Islet of Langerhans (tissue), 1 donor: ENCODE measurements at regions not wholly inside any gene's neighbourhood (a gene's known extent, or its start where the extent isn't known, plus 50 kb on each side); places are given as distances from the start of the nearest gene placed in this dataset.

ENCODE experiments used
- FAIRE-seq: peaks from one replicate; lab custom pipeline; 2011; peaks lifted over from hg19 to GRCh38; lab: Jason Lieb, UNC

DNA sequence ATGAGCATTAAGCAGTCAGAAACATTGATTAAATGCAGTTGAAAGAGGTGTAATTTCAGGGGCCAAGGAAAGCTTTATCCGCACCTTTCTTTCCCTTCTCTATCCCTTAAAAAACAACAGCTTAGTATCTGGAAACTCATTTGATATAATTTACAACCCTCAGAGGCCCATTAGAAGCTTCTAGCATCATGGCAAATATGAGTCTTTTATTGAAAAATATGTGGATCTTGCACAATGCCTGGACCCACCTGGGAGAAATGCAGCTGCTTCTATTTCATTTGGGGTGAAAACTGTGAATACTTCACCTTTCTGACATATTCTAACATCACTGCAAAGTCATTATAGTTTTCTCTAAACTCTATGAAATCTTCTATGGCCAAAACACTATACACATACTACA, 492.2 kb upstream of the PSMD7 start:
- no peak for FAIRE-seq

DNA sequence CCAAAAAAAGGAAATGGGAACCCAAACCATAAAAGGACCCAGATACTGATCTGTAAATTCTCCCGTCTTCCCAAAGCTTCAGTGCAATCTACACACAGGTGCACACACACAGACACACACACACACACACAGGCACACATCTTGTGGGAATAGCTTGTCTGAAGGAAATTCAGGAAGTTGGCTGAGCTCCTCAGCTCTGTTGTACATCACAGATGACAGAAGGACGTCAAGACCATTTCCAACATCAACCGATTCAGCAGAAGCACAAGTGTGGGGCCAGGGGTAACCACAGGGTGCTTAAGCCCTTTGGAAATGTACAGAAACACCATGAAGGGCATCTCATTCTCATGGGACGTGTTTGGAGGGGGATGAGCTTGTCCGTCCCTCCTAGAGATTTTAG, 498.1 kb upstream of the PSMD7 start:
- no peak for FAIRE-seq

DNA sequence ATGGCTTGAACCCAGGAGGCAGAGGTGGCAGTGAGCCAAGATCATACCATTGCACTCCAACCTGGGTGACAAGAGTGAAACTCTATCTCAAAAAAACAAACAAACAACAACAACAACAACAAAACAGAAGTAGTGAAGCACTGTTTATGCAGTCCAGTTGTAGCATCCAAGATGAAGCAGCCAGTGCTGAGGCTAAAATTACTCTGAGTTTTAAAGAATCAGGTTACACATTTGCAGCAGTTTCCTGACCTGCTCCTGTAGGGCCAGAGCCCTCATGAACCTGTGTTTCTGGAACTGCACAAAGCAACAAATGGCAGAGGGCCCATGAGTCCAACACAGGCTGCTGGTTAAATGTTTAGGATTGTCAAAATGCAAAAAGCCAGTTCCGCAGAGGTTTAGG, 499.5 kb upstream of the PSMD7 start:
- no peak for FAIRE-seq

DNA sequence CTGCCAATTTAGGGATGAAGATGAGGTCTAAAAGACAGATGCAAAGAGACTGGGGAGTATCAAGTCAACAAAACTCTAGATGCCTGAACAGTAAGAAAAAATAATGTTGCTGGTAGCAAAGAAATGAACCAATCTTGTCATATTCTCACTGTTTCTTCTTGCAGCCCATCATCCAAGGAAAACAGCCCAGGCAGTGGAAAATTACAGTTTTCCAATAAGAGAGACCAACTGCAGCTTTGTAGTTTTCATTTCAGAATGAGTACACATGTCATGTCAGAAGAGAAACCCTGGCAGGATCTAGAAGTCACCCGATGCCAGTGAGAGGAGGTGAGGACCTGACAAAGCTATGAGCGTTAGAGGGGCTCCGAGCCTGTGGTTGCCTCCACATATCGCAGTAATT, 500.4 kb upstream of the PSMD7 start:
- no peak for FAIRE-seq

GRCh38 chr16:73794994-73795393, 501.6 kb upstream of the PSMD7 start:
- no peak for FAIRE-seq

DNA sequence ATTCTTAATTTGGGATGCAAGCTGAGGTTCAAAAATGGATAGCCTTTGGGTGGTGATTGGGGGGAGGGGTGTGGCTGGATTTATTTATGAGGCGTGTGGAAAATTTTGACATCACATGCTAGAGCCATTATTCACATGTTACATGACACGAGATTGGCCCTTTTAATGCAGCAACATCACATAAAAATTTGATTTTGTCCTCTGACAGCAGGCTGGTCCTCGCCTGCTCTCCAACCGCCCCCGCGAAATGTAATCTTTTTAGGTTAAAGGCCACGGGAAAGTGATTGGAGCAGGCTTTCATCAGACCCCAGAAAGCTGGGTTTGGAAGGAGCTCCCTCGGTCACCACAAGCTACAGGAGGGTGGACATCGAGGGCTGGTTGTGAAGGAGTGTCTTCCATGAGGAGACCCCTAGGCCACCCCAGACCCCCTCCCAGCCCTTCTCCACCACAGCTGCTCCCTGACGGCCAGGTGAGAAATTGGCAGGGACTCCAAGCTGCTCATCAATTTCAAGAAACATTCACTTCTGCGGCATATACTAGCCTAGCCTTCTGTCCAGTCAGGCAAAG, 502.7 kb upstream of the PSMD7 start:
- no peak for FAIRE-seq

DNA sequence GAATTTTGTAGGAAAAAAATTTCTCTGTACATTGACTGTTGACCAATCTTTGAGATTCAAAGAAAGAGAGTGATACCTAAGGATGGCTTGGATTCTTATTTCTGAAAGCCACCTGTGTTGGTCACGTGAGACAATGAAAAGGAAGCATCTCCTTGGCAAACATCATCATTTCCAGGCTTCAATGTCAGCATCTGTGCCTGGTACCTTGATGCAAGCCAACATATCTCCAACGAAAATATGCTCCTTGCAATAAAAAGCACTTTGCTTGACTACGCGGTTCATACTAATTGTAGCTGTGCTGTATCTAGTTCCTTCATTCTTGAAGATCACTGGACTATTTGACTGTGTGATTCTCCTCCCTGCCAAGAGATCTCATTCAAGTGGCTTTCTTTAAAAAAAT, 503.4 kb upstream of the PSMD7 start:
- FAIRE-seq: no peak

GRCh38 chr16:73792199-73793020, 504.2 kb upstream of the PSMD7 start:
- no peak for FAIRE-seq

- FAIRE-seq: no peak
Measured at GRCh38 chr16:73781297-73781696, 515.3 kb upstream of the PSMD7 start.

GRCh38 chr16:73778887-73779286, 517.7 kb upstream of the PSMD7 start:
- no peak for FAIRE-seq

DNA sequence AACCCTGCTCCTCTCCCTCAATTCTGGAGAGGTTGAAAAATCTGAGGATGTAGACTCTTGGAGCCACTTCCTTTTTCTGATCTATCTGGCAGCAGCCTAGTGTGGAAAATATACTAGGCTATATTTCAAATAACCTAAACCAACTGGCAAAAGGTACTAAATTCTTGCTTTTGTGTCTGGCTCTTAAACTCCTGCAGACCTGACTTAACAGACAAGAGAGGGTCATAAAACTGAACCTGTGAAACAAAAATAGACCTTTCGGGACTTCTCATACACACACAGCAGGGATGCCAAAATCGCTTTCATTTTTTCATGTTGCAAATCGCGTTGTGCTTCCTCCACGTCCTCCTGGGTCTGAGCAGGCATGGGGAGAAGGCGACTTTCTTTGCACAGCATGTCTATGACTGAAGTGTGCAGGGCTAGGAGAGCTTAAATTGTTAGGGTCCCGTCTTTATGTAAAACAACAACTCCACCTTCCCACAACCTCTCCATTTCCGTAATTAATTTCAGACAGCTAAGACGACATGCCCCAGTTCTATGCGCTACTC, 520.7 kb upstream of the PSMD7 start:
- no peak for FAIRE-seq

DNA sequence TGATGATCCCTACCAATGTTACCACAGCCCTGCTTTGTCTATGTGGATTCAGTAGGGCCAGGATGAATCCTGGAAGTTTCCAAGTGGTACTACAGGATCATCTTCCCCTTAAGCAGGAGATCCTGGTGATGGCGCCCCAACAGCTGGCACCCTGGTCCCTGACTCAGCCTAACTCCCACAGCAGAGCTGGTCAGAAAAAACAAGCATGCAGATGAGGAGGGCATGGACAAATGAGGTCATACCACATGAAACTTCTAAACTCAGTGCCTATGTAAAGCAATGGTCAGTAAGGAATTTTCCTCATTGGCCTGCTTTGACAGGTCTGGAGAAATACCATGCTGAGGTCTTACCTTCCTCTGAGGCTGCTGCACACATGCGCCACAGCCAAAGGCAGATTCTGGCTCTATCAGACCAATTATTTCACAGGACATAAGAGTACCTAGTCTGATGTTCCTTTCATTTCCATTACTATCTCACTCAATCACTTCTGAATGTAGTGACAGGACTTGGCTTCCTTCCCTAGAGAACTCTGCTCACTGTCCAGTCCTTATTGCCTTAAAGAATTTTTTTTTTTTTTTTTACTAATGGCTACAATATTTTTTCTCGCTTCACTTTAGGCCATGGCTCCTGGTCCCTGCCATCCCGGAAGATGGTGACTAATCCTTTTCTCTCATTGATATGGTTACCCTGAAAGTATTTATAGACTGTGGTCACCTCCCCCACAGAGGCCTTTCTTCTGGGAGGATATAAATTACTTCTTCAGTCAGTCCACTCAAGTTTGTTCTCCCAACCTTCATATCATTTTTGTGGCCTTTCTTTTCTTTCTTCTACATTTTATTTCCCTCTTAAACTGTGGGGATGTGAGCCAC, 525.2 kb upstream of the PSMD7 start:
- FAIRE-seq: no peak

GRCh38 chr16:73768786-73769203, 527.8 kb upstream of the PSMD7 start:
- no peak for FAIRE-seq

DNA sequence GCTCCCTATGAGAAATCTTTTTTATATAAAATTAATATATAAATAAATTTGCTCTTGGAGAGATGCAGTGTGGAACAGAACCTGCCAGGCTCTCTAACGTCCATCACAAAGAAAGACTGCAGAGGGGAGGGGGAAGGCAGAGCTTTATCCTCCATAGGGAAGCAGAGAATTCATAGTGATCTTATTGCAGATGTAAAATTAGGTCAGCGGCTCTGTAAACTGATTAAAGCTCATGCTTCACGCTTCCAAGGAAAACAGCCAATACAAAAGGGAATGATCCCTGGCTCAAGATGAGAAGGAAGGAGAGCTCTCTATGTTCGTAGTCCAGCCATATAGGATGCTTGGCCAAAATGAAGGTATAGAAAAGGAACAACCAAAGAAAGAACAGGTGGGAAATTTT, 532.3 kb upstream of the PSMD7 start:
- FAIRE-seq: no peak

- no peak for FAIRE-seq
Measured at GRCh38 chr16:73756289-73757178, 540.1 kb upstream of the PSMD7 start.

GRCh38 chr16:73753931-73754330, 542.7 kb upstream of the PSMD7 start:
- no peak for FAIRE-seq

DNA sequence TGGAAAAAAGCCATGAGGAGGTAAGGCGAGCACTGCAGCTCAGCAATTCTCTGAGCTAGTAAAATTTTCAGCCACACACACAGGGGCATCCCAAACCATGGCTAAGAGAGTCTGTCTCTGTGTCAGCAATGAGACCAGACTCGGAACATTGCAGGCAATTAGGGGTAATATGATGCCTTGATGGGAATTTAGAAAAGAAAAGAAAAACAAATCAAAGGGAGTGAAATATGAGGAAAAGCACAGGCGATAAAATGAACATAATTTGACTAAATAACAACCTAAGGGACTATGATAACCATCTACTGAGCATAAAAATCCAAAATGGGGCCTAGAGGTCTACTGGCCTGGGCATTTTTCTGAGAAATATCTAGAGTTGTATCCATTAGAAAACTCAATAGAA, 546.0 kb upstream of the PSMD7 start:
- FAIRE-seq: no peak

DNA sequence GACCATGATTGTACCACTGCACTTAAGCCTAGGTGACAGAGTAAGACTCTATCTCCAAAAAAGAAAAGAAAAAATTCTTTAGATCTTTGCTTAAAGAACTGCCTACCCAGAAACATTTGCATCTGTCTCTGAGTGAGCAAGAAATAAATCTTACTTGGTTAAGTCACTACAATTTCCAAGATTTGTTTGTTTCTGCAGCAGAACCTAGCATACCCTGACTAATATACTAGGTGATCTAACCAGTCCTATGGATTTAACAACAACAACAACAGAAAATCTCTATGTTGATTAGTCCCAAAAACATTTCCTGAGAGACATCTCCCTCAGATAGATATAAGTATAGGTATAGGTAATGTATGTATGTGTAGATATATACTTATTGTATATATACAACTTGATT, 549.3 kb upstream of the PSMD7 start:
- FAIRE-seq: no peak

DNA sequence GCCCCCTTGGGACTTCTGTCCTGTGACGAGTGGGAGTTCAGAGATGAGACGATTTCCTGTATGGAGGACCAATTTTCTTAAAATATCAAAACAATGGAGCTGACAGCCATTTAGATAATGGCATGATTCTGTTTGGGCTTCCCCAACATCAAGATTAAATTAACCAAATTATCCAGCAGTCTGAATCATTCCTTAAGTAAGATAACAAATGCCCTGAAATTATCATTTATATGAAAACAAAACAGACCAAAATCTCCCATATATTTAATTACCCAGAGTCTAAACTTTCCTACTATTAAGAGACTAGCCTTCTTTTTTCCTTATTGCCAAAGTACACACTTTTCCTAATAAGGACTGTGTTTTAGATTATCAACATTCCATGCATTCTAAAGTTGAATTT, 550.1 kb upstream of the PSMD7 start:
- no peak for FAIRE-seq

DNA sequence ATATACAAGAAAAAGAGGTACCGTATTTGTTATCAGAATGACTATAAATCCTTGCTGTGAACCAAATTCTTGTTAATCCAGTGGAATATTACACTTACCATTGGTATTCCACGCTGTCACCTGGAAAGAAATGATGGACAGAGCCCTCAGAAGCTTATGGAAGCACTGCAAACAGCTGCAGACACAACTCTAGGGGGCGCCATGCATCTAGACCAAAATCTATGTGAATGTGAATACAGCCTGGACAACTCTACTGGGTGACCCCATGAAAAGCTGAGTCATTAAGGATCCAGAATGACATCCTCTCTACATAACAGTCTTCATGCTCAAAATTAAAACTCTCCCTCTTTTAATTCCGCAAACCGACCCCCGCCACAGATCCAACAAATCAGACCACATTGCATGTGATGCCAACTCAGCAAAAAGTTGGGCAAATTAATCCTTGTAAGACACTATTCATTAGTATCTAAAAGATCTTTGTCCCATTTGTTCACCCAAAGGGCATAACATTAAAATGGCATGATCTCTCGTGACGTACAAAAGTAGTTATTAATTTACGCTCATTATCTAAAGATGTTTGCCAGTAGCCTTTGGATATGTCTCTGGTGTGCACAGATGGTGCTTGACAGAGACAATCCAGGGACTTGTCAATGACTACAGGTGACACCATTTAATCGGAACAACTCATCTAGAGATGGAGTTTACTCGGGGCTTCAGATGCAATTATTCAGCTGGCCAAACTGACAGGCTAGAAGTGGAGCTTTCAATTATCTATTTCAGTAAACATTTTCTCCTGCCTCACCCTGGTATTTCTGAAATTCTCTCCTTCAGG, 552.7 kb upstream of the PSMD7 start:
- no peak for FAIRE-seq
